ENCODE measurements at regions not wholly inside any gene's neighbourhood (a gene's known extent, or its start where the extent isn't known, plus 50 kb on each side); places are given as distances from the start of the nearest gene placed in this dataset.
A peak's percentile ranks its signal among the peaks of the same experiment; 100 is the strongest.

DNA sequence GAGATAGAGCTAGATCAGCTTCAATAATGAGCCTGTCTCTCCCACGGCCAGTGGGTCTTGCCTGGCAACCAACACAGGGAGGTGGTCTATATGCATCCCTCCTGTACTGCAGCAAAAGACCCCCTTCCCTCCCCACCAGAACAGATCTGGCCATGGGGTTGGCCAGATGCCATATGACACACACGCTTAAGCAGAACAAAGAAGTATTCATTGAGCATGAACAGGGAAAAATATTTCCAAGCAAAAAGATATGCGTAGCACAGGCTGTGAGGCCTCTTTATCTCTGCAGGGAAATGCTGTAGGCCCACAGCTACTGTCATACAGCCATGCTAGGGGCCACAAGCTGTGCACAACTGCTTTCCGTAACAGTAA, 73.4 kb upstream of the NRSN1 start:
- Histone ChIP-seq H3K9me3 (no peaks in the 10 kb centered on the region), H3K27ac (no peak overlapping the region), H3K4me3 (no peak overlapping the region), H3K36me3 (no peaks in the 10 kb centered on the region), H3K27me3 (no peaks in the 10 kb centered on the region), H3K4me1 (no peaks in the 10 kb centered on the region)
- intact Hi-C loops (cut with DNase I; ENCODE audit: low total_unique reads): no loop called here
- 59 to 74% (median 69%) methylated on average over 4 of the region's 4 CpGs for WGBS, 5 donors
- TF ChIP-seq POLR2A (IDR thresholded peaks at IDR 0.05): no peak
- no peak for TF ChIP-seq POLR2AphosphoS5 (IDR thresholded peaks at IDR 0.05)
- TF ChIP-seq EP300 (IDR thresholded peaks at IDR 0.05): no peak
- TF ChIP-seq, protein P1, sequence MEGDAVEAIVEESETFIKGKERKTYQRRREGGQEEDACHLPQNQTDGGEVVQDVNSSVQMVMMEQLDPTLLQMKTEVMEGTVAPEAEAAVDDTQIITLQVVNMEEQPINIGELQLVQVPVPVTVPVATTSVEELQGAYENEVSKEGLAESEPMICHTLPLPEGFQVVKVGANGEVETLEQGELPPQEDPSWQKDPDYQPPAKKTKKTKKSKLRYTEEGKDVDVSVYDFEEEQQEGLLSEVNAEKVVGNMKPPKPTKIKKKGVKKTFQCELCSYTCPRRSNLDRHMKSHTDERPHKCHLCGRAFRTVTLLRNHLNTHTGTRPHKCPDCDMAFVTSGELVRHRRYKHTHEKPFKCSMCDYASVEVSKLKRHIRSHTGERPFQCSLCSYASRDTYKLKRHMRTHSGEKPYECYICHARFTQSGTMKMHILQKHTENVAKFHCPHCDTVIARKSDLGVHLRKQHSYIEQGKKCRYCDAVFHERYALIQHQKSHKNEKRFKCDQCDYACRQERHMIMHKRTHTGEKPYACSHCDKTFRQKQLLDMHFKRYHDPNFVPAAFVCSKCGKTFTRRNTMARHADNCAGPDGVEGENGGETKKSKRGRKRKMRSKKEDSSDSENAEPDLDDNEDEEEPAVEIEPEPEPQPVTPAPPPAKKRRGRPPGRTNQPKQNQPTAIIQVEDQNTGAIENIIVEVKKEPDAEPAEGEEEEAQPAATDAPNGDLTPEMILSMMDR (IDR thresholded peaks at IDR 0.05): no peak
- DNase-seq: peak in 1 of 2 donors; percentile 45

DNA sequence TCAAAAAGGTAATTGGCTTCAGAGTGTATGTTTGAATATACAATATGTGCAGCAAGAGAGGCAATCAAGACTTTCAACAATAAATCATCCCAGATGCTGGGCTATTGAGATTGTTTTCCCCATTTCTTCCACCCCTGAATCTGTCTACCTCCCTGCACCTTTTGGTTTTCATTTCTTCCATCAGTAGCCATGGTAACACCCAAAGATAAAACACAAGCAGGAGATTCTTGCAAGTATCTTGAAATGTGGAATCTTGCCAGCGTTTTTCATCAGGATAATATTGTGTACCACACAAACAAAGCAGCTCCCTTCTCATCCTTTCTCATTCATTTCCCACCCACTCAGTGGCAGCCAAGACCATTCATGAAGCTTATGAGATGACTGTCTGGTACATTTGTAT, 73.0 kb upstream of the NRSN1 start:
- Histone ChIP-seq H3K4me1 (no peaks in the 10 kb centered on the region), H3K4me3 (no peak overlapping the region), H3K36me3 (no peaks in the 10 kb centered on the region), H3K9me3 (no peaks in the 10 kb centered on the region), H3K27ac (no peak overlapping the region), H3K27me3 (no peaks in the 10 kb centered on the region)
- TF ChIP-seq POLR2A (IDR thresholded peaks at IDR 0.05) (no peak), EP300 (IDR thresholded peaks at IDR 0.05) (no peak), POLR2AphosphoS5 (IDR thresholded peaks at IDR 0.05) (no peak)
- TF ChIP-seq, protein P1 (IDR thresholded peaks at IDR 0.05): no peak
- DNase-seq: no peak
- WGBS, 5 donors: 35 to 48% (median 46%) methylated on average over 1 of the region's 1 CpG
- intact Hi-C loops (cut with DNase I; ENCODE audit: low total_unique reads): no loop called here

DNA sequence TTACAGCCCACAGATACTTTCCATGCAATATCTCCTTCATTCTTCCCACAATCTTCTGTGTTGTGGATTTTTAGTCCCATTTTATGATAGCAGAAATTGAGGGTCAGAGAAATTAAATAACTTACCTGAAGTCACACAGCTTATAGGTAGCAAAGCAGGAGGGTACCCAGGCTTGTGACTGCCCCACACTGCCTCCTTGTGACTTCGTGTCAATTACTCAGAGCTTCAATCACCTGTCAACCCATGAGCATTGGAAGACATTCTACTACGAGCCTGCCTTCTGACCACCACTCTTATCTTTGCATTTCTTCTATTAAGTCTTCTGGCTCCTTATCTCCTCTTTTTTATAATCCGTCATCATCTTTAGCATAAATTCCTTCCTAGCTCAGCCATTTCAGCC, 71.6 kb upstream of the NRSN1 start:
- Histone ChIP-seq H3K9me3 (no peaks in the 10 kb centered on the region), H3K4me1 (no peaks in the 10 kb centered on the region), H3K36me3 (no peaks in the 10 kb centered on the region), H3K4me3 (no peak overlapping the region), H3K27me3 (no peaks in the 10 kb centered on the region), H3K27ac (no peak overlapping the region)
- intact Hi-C loops (cut with DNase I; ENCODE audit: low total_unique reads): no loop called here
- 60 to 75% (median 66%) methylated on average over 3 of the region's 3 CpGs for WGBS, 5 donors
- no peak for DNase-seq
- TF ChIP-seq EP300 (IDR thresholded peaks at IDR 0.05) (no peak), POLR2A (IDR thresholded peaks at IDR 0.05) (no peak), POLR2AphosphoS5 (IDR thresholded peaks at IDR 0.05) (no peak)
- TF ChIP-seq, protein P1 (IDR thresholded peaks at IDR 0.05): no peak

DNA sequence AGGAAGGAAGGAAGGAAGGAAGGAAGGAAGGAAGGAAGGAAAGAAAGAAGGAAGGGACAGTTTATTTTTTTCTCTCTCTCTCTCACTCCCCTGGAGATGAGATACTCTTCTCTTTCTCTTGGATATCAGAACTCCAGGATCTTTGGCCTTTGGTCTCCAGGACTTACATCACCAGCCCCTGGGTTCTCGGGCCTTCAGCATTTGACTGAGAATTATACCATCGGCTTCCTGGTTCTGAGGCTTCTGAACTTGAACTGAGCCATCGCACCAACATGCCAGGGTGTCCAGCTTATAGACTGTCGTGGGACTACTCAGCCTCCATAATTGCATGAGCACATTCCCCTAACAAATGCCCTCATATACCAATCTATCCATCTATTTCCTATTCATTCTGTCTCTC, 69.4 kb upstream of the NRSN1 start:
- H3K4me1 ChIP-seq: no peaks in the 10 kb centered on the region
- intact Hi-C loops (cut with DNase I; ENCODE audit: low total_unique reads): no loop called here
- H3K4me3 ChIP-seq: no peak overlapping the region
- H3K9me3 ChIP-seq: no peaks in the 10 kb centered on the region
- H3K27ac ChIP-seq: no peak overlapping the region
- no peak for DNase-seq
- H3K27me3 ChIP-seq: no peaks in the 10 kb centered on the region
- whole genome bisulfite sequencing, 5 donors: 84 to 96% (median 88%) methylated on average over 4 of the region's 4 CpGs
- no peak for TF ChIP-seq POLR2A (IDR thresholded peaks at IDR 0.05)
- TF ChIP-seq EP300 (IDR thresholded peaks at IDR 0.05): no peak
- no peak for TF ChIP-seq POLR2AphosphoS5 (IDR thresholded peaks at IDR 0.05)
- TF ChIP-seq, protein P1 (IDR thresholded peaks at IDR 0.05): no peak
- no peaks in the 10 kb centered on the region for H3K36me3 ChIP-seq

Measured in stomach (tissue), 8 donors.